ENCODE measurements at regions not wholly inside any gene's neighbourhood (a gene's known extent, or its start where the extent isn't known, plus 50 kb on each side); places are given as distances from the start of the nearest gene placed in this dataset.
"Not testable (repeated sequence)": the region's sequence is repeated elsewhere in the genome, so short reads cannot be mapped to it uniquely, and the experiment has no call there.

GRCh38 chr2:136281281-136282114 lies 163.5 kb upstream of the CXCR4 start:
- DNase-seq, result no peak

GRCh38 chr2:136266346-136266745 lies 148.4 kb upstream of the CXCR4 start:
- DNase-seq, result not testable (repeated sequence)

- DNase-seq, result no peak
Observed at GRCh38 chr2:136259551-136259950, 141.6 kb upstream of the CXCR4 start.

- DNase-seq, result no peak
Observed at GRCh38 chr2:136257893-136258292, 139.9 kb upstream of the CXCR4 start.

GRCh38 chr2:136255648-136256461 lies 137.9 kb upstream of the CXCR4 start:
- DNase-seq, result no peak

GRCh38 chr2:136255127-136255526 lies 137.2 kb upstream of the CXCR4 start:
- DNase-seq, result no peak

- DNase-seq, result no peak
Observed at GRCh38 chr2:136254681-136255080, 136.7 kb upstream of the CXCR4 start.

GRCh38 chr2:136253288-136254004 lies 135.5 kb upstream of the CXCR4 start:
- DNase-seq, result peak in 5 of 14 donors; percentile 20 to 46 (median 38)

GRCh38 chr2:136251885-136252585 lies 134.1 kb upstream of the CXCR4 start:
- DNase-seq, result no peak

- no peak for DNase-seq
Observed at GRCh38 chr2:136251197-136251884, 133.4 kb upstream of the CXCR4 start.

GRCh38 chr2:136250131-136250530 lies 132.2 kb upstream of the CXCR4 start:
- DNase-seq, result no peak

- DNase-seq, result no peak
Observed at GRCh38 chr2:136248907-136249306, 131.0 kb upstream of the CXCR4 start.

GRCh38 chr2:136248242-136248641 lies 130.3 kb upstream of the CXCR4 start:
- DNase-seq, result no peak

- DNase-seq, result peak in 1 of 14 donors; percentile 13
Observed at GRCh38 chr2:136247204-136247950, 129.4 kb upstream of the CXCR4 start.

GRCh38 chr2:136246086-136246669 lies 128.2 kb upstream of the CXCR4 start:
- peak in 5 of 14 donors; percentile 15 to 37 (median 23) for DNase-seq

GRCh38 chr2:136245211-136245610 lies 127.3 kb upstream of the CXCR4 start:
- DNase-seq, result no peak

GRCh38 chr2:136244536-136244885 lies 126.6 kb upstream of the CXCR4 start:
- no peak for DNase-seq

GRCh38 chr2:136243638-136244535 lies 125.9 kb upstream of the CXCR4 start:
- peak in 2 of 14 donors; percentile 21 to 52 for DNase-seq

GRCh38 chr2:136242687-136243277 lies 124.8 kb upstream of the CXCR4 start:
- DNase-seq, result no peak
